Fibroblast of skin of right biceps (primary cell): ENCODE measurements at regions not wholly inside any gene's neighbourhood (a gene's known extent, or its start where the extent isn't known, plus 50 kb on each side); places are given as distances from the start of the nearest gene placed in this dataset.

Experiments used
- DNase-seq: peaks from one replicate; pipeline ENCODE4 v3.0.0-alpha.2; 2013

DNA sequence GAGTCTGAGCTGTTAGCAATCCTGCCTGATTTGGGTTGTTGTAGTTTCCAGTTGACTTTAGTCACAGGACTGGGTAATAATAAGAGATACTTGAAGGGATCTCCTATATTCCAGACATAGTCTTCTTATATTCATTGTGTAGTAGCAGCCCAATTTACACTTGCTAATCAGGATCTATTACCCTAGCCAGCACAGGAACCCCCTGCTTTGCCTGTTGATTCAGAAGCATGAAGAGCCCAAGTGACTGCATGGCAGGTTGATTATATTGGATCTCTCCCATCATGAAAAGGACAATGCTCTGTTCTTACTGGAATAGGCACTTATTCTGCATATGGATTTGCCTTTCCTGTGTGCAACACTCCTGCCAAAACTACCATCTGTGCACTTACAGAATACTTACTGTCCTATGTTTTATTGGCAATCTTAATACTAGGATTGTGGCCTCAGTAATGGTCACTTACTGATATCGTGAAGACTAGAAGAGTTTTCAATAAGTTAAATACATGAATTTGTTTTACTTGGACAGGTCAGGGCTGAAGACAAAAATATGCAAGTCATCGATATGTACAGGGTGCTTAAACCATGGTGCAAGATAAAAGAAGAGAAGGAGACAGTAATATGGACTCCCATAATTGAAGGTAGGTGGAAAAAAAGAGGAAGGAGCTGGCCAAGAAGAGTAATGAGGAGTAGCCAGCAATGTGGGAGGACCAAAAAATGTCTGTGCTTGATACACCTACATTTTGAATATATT lies 304.1 kb downstream of the MCTP2 start:
- no peak for DNase-seq

- DNase-seq = no peak
Observed at GRCh38 chr15:94536549-94536948, 305.2 kb downstream of the MCTP2 start.

GRCh38 chr15:94538280-94538679 lies 306.9 kb downstream of the MCTP2 start:
- no peak for DNase-seq

- no peak for DNase-seq
Observed at GRCh38 chr15:94542391-94542790, 311.0 kb downstream of the MCTP2 start.

DNA sequence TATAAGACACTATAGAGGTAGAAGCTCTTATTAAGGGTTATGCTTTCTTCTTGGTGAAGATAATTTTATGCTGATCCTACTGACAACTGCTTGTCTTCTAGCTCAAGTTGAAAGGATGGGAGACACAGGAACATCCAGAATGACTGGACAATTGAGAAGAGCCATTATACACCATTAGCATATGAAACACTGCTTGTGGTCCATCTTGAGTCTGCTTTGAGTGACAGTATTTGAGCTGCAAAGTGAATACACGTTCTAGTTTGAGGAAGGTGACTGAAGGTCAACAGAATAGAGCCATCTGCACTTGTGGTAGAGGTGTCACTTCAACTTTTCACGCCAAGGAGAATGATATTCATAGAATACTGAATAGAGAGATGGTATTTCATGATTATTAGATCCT lies 315.4 kb downstream of the MCTP2 start:
- DNase-seq = no peak

DNA sequence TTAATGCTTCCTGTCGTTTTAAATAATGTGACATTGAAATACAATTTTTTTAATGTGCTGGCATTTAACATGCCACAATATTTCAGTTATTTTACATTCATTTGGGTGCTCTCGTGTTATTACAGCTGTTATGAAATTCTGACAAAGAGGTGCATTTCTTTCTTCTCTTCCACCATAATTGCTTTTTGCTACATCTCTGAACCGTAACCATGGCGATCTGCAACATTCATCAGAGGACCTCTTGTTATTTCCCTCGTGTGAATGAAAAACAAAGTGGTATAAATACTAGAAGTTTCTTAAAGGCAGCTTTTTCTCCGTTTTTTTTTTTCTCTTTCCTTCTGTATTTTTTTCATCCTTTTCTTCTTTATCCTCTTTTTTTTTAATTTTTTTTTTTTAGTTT lies 316.4 kb downstream of the MCTP2 start:
- DNase-seq = no peak

DNA sequence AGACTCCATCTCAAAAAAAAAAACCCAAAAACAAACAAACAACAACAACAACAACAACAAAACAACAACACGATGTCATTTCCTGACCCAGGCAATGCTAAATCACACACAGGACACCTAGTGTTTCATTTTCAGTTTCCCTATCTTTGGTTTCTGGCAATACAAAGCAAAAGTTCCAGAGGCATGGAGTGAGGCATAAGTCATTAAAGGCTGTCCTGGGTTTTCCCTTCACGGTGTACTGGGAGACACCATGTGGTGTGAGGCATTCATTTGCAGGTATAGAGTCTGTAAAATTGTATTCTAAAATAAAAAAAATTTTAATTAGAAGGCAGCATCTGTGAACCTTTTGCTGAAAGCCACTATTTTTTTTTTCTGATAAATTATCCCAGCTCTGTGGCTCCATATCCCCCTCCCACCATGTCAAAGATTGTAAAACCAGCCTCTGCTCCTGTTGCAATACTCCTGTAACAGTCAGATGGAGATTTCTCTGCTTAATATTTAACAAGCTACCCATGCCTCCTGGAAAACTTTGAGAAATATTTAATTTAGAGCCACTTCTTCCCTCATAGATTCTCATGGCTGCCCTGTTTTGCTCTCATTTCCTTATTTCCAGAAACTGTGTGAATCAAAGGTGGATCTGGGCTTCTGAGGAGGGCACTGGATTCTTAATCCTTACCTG lies 324.6 kb downstream of the MCTP2 start:
- DNase-seq = no peak

DNA sequence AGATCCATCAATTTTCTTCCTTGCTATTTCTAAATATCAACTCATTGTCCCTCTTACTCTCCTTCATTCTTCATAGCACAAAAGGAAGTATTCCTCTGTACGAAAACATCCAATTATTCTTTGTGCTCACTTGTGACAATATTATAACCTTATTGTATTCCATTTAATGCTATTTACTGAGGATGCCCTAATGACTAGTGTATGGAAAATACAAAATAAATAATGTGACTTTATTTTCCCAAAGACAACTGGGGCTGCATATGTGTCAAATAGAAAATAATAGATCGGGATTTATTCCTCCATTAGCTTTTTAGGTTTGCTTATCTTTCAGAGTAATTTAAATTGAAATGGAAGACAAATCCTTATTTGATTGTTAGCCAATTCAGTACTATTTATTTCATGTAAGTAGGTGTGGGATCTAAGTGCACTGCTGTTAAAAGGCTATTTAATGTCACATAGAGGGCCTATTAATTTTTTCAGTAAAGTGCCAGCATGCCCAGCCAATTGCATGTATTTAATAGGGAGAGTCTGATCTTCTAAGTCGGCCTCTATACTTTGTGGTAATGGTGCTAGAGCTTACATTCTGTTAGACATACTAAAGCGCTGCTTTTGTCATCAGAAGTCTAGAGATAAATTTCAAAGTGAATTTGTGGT lies 329.8 kb downstream of the MCTP2 start:
- no peak for DNase-seq

DNA sequence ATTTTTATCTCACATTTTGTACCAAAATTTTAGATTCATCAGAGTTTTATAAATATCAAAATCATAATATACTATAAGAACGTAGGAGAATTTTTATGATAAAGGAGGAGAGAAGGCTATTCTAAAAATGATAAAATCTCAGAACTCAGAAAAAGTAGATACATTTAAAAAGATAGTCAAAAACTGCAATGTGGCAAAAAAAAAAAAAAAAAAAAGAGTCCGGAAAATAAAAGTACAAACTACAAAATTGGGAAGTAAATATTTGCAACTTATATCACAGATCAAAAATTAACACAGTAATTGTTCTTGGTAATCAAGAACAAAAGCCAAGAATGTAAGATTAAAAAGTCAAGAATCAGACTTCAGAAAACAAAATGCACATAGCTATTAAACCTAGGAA lies 332.1 kb downstream of the MCTP2 start:
- DNase-seq = no peak

DNA sequence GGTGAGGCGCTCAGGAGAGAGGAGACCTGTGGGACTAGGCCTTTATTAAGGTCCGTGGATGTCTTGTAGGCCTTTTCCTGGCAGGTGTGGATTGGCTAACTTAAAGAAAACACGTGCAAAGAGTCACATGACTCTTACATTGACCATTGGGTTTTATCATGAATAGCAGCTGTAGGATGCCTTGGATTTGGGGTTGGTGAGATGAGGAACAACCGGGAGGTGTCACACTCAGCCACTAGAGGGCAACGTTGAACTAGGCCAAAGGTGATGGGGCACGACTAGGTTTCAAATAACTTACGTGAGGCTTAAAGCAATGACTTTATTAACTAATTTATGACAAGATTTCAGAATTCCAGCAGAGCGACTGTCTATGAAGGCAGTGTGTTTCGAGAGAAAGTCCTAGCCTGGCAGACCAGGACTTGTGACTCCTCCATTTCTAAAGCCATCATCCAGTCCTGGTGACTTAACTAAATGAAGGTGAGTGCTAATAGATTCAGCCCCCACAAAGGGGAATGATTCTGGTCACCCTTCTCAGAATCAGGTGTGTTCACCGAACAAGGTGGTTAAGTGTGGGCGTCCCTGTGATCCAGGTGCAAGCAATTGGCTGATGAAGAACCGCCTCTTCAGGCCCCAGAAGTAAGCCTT lies 345.6 kb downstream of the MCTP2 start:
- peak; percentile 4 for DNase-seq

DNA sequence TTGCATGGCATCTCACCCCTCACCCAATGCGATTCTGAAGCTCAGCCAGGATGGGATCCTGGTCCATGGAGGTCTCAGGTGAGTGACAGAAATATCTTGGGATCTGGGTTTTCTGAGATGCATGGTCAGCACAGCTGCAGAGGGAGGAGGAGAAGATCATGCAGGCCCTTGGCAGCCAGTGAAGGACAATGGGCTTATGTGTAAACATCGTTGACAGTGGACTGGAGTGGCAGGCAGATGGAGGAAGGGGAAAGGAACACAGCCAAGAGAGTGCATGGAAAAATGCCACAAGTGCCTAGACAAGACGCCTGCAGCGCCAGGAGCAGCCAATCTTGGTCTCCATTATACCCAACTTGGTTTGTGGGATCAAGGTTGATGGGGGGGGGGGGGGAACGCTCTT lies 347.9 kb downstream of the MCTP2 start:
- no peak for DNase-seq

- no peak for DNase-seq
Observed at GRCh38 chr15:94580211-94580885, 349.0 kb downstream of the MCTP2 start.

DNA sequence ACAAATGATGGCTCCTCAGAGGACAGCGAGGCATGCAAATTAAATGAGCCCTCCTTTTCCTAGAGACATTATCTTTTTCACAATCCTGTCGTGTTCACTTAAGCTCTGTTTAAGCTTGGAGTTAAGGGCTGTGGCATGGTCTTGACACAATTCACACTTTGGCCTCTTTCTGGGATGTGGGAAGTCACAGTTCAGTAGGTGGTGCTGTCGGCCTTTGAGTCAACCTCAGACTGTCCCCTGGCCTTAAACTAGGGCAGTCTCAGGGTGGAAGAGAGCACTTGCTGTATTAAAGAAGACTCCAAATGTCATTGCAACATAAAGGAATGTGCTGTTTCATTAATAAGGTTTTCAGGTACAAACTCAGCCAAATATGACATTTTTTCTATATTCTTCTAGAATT lies 351.0 kb downstream of the MCTP2 start:
- no peak for DNase-seq

GRCh38 chr15:94584833-94585244 lies 353.5 kb downstream of the MCTP2 start:
- peak; percentile 7 for DNase-seq

- DNase-seq = no peak
Observed at GRCh38 chr15:94586099-94586498, 354.7 kb downstream of the MCTP2 start.

- no peak for DNase-seq
Observed at GRCh38 chr15:94587113-94587512, 355.8 kb downstream of the MCTP2 start.

DNA sequence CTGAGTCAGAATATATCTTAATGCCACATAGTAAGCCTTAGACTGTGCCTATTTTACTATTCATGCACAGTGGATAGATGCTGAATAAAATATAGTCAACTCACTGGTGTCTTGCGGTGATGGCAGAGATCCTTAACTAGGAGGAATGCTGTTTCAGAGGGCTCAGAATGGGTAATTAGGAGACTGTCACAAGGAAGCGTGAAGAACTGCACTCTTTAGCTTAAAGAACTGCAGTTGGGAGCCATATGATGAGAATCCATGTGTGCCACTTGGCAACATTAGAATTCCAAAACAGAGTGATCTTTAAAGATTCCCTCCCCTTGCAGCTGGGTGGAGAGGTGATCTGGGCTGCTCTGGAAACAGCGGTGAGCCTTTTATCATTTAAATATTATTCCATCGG lies 357.6 kb downstream of the MCTP2 start:
- DNase-seq = no peak

DNA sequence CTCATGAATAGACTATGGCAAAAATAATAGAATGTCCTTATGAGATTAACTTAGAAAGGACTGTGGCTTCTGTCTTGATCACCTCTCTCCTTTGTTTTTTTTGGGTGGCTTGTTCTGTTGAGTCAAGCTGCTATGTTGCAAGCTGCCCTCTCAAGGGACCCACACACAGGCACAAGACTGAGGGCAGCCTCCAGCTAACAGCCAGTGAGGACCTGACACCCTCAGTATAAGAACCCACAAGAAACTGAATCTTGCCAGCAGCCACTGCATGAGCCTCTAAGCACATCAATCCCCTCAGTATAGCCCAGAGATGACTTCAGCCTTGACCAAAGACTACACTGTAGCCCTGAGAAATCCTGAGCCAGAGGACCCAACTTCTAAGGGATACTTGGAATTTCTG lies 361.1 kb downstream of the MCTP2 start:
- no peak for DNase-seq

DNA sequence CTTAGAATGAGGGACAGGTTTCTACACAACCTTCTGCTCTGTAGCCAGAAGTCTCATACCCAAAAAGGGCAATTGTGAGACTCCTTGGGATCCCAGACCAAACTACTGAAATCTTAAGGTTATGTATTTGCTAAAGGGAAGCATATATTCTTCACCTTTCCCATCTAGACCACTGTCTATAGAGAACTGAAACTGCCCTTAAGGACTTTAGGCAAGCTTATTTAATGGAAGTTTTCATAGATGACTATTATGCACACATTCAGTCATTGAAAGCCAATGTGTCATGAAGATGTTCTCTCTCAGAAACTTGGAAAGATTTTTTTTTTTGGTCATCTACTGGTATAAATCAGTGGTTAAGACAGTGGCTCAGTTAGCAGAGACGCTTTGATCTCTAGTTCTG lies 365.3 kb downstream of the MCTP2 start:
- DNase-seq = no peak

DNA sequence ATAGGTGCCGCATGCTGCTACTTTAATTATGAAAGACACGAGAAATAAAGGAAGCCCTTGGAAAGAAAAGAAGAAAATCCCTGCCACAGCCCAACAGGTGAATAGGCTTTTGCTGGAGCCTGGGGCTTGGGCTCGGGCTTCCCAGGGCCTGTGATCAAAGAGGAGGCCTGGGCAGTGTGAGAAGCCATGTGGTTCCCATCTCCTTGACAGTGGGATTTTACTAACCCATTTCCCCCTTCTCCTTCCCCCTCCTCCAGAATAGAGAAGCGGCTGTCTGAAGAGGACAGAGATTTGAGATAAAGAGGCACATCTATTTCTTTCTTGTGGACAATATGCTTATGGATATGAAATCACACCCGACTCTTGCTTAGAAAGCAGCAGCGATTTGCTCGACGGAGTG lies 369.1 kb downstream of the MCTP2 start:
- no peak for DNase-seq

DNA sequence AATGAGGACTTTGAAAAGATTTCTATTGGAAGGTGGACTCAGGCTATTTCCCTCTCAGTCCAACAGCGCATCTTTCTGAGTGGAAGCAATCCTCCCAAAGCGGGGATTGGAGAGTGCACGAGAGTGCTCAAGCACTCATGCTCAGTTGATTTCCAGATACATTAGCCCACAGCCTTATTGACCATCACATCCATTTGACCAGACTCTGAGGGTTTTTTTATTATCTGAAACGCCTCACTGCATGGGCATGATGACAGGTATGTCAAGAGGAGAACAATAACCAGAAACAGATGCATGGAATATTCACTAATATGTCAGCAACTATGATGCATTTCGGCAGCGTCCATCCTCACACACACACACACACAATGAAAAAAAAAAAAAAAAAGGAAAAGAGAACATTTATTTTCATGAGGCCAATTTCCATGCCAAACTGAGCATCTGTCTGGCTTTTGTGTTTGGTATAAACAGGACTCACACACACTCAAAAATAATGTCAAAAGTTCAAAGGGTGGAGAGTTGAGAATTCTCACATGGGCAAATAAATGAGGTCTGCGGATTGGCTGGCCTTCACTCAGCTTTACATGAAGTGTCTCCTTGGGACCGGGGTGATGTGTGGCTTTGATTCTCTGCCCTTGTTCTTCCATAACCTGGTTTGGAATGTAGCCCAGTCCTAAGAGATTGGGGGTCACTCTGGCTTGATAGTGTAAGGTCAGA lies 371.6 kb downstream of the MCTP2 start:
- DNase-seq = no peak

DNA sequence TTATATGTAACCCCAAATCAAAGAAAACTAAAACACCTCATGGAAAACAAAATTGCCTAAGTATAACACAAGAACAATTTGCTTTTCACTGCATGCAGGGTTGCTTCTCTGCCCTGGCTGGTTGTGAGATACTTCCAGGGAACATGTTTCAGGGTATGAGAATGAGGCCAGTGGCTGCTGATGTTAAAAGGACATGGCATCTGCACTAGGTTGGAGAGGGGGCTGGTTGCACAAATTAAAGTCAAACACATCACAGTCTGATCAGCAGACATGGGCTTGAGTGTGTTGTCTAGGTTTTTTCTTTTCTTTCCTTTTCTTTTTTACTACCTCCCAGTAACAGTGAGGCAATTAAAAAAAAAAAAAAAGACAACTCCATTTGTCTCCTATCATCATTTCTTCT lies 374.9 kb downstream of the MCTP2 start:
- DNase-seq = no peak
